GDM1 (cell line): ENCODE measurements at regions not wholly inside any gene's neighbourhood (a gene's known extent, or its start where the extent isn't known, plus 50 kb on each side); places are given as distances from the start of the nearest gene placed in this dataset.
A peak's percentile ranks its signal among the peaks of the same experiment; 100 is the strongest.
"Not testable (repeated sequence)": the region's sequence is repeated elsewhere in the genome, so short reads cannot be mapped to it uniquely, and the experiment has no call there.

Source experiments
- DNase-seq: peaks from one replicate; lab custom pipeline; 2025; lab: John Stamatoyannopoulos, UW

- DNase-seq = no peak
These were observed 139.6 kb downstream of the MYLK4 start for GRCh38 chr6:2611092-2611491.

- DNase-seq = no peak
These were observed 142.2 kb downstream of the MYLK4 start for GRCh38 chr6:2608503-2608902.

- DNase-seq = no peak
These were observed 150.4 kb downstream of the MYLK4 start for GRCh38 chr6:2600363-2600762.

- no peak for DNase-seq
These were observed 150.9 kb downstream of the MYLK4 start for GRCh38 chr6:2599817-2600216.

- no peak for DNase-seq
These were observed 151.9 kb downstream of the MYLK4 start for GRCh38 chr6:2598867-2599266.

- DNase-seq = peak; percentile 26
These were observed 152.7 kb downstream of the MYLK4 start for GRCh38 chr6:2597991-2598390.

GRCh38 chr6:2597457-2597856, 153.3 kb downstream of the MYLK4 start:
- DNase-seq = not testable (repeated sequence)

- no peak for DNase-seq
These were observed 154.5 kb downstream of the MYLK4 start for GRCh38 chr6:2596222-2596621.

- no peak for DNase-seq
These were observed 155.9 kb downstream of the MYLK4 start for GRCh38 chr6:2594868-2595267.

- no peak for DNase-seq
These were observed 157.6 kb downstream of the MYLK4 start for GRCh38 chr6:2593167-2593566.

GRCh38 chr6:2589171-2589661, 161.5 kb downstream of the MYLK4 start:
- no peak for DNase-seq

GRCh38 chr6:2583459-2583858, 167.3 kb downstream of the MYLK4 start:
- no peak for DNase-seq

GRCh38 chr6:2582268-2582667, 168.5 kb downstream of the MYLK4 start:
- no peak for DNase-seq

GRCh38 chr6:2581611-2582010, 169.1 kb downstream of the MYLK4 start:
- DNase-seq = no peak

- no peak for DNase-seq
These were observed 169.7 kb downstream of the MYLK4 start for GRCh38 chr6:2581011-2581410.

- DNase-seq = no peak
These were observed 170.7 kb downstream of the MYLK4 start for GRCh38 chr6:2579804-2580570.

GRCh38 chr6:2579241-2579761, 171.4 kb downstream of the MYLK4 start:
- no peak for DNase-seq

- no peak for DNase-seq
These were observed 172.0 kb downstream of the MYLK4 start for GRCh38 chr6:2578767-2579166.

- no peak for DNase-seq
These were observed 174.2 kb downstream of the MYLK4 start for GRCh38 chr6:2576499-2576898.

GRCh38 chr6:2575236-2575635, 175.5 kb downstream of the MYLK4 start:
- no peak for DNase-seq

GRCh38 chr6:2569420-2569819, 181.3 kb downstream of the MYLK4 start:
- DNase-seq = not testable (repeated sequence)

- DNase-seq = no peak
These were observed 184.7 kb downstream of the MYLK4 start for GRCh38 chr6:2566048-2566447.

- no peak for DNase-seq
These were observed 185.2 kb downstream of the MYLK4 start for GRCh38 chr6:2565499-2565898.

GRCh38 chr6:2563635-2564034, 187.1 kb downstream of the MYLK4 start:
- no peak for DNase-seq
